ENCODE measurements at regions not wholly inside any gene's neighbourhood (a gene's known extent, or its start where the extent isn't known, plus 50 kb on each side); places are given as distances from the start of the nearest gene placed in this dataset.

GRCh38 chr7:109215341-109215740 is 645.7 kb downstream of the DNAJB9 start:
- 62 to 71% methylated on average over 3 of the region's 3 CpGs for WGBS, 2 donors
- TF ChIP-seq CTCF (IDR thresholded peaks at IDR 0.05; ENCODE audit: control extremely low read depth, extremely low read depth), result no peak
- H3K36me3 ChIP-seq (ENCODE audit: control insufficient read depth in 4 of 4, insufficient read depth in 4 of 4, low read length in 4 of 4), result no peaks in the 10 kb centered on the region
- H3K9me3 ChIP-seq (ENCODE audit: control insufficient read depth in 4 of 4, insufficient read depth in 3 of 4, low read length in 3 of 4), result peaks cover 0 to 6% (median under 1%) of the 10 kb centered on the region in 4 donors
- H3K27ac ChIP-seq (ENCODE audit: low read depth in 1 of 2, low read length in 1 of 2), result no peak overlapping the region
- H3K4me1 ChIP-seq (ENCODE audit: control insufficient read depth in 5 of 5, insufficient read depth in 5 of 5, low read length in 5 of 5), result no peaks in the 10 kb centered on the region
- H3K4me3 ChIP-seq, result no peak overlapping the region
- H3K27me3 ChIP-seq (ENCODE audit: control insufficient read depth in 3 of 3, insufficient read depth in 3 of 3, low read length in 2 of 3), result no peaks in the 10 kb centered on the region
- no peak overlapping the region for H3K9ac ChIP-seq (ENCODE audit: insufficient read depth in 1 of 2, low read length in 2 of 2)
- no peak for DNase-seq
- ATAC-seq (ENCODE audit: insufficient read depth, low FRiP score), result no peak

GRCh38 chr7:109224100-109224499 is 654.4 kb downstream of the DNAJB9 start:
- Histone ChIP-seq H3K4me3 (no peak overlapping the region), H3K4me1 (ENCODE audit: control insufficient read depth in 5 of 5, insufficient read depth in 5 of 5, low read length in 5 of 5) (no peaks in the 10 kb centered on the region), H3K27me3 (ENCODE audit: control insufficient read depth in 3 of 3, insufficient read depth in 3 of 3, low read length in 2 of 3) (no peaks in the 10 kb centered on the region), H3K9me3 (ENCODE audit: control insufficient read depth in 4 of 4, insufficient read depth in 3 of 4, low read length in 3 of 4) (no peaks in the 10 kb centered on the region), H3K9ac (ENCODE audit: insufficient read depth in 1 of 2, low read length in 2 of 2) (no peak overlapping the region), H3K36me3 (ENCODE audit: control insufficient read depth in 4 of 4, insufficient read depth in 4 of 4, low read length in 4 of 4) (no peaks in the 10 kb centered on the region), H3K27ac (ENCODE audit: low read depth in 1 of 2, low read length in 1 of 2) (no peak overlapping the region)
- no peak for DNase-seq
- ATAC-seq (ENCODE audit: insufficient read depth, low FRiP score), result no peak
- 52 to 78% methylated on average over 2 of the region's 2 CpGs for WGBS, 2 donors
- no peak for TF ChIP-seq CTCF (IDR thresholded peaks at IDR 0.05; ENCODE audit: control extremely low read depth, extremely low read depth)

- ATAC-seq (ENCODE audit: insufficient read depth, low FRiP score) (no peak), DNase-seq (no peak)
- TF ChIP-seq CTCF (IDR thresholded peaks at IDR 0.05; ENCODE audit: control extremely low read depth, extremely low read depth), result no peak
- H3K4me1 ChIP-seq (ENCODE audit: control insufficient read depth in 5 of 5, insufficient read depth in 5 of 5, low read length in 5 of 5), result no peaks in the 10 kb centered on the region
- peaks cover 0 to 9% (median 2%) of the 10 kb centered on the region in 4 donors for H3K9me3 ChIP-seq (ENCODE audit: control insufficient read depth in 4 of 4, insufficient read depth in 3 of 4, low read length in 3 of 4)
- no peak overlapping the region for H3K9ac ChIP-seq (ENCODE audit: insufficient read depth in 1 of 2, low read length in 2 of 2)
- no peak overlapping the region for H3K27ac ChIP-seq (ENCODE audit: low read depth in 1 of 2, low read length in 1 of 2)
- no peaks in the 10 kb centered on the region for H3K36me3 ChIP-seq (ENCODE audit: control insufficient read depth in 4 of 4, insufficient read depth in 4 of 4, low read length in 4 of 4)
- WGBS, 2 donors, result 58 to 72% methylated on average over 1 of the region's 1 CpG
- H3K4me3 ChIP-seq, result no peak overlapping the region
- no peaks in the 10 kb centered on the region for H3K27me3 ChIP-seq (ENCODE audit: control insufficient read depth in 3 of 3, insufficient read depth in 3 of 3, low read length in 2 of 3)
These were observed 657.0 kb downstream of the DNAJB9 start for GRCh38 chr7:109226699-109227098.

GRCh38 chr7:109235316-109235715 is 665.6 kb downstream of the DNAJB9 start:
- TF ChIP-seq CTCF (IDR thresholded peaks at IDR 0.05; ENCODE audit: control extremely low read depth, extremely low read depth), result no peak
- H3K36me3 ChIP-seq (ENCODE audit: control insufficient read depth in 4 of 4, insufficient read depth in 4 of 4, low read length in 4 of 4), result no peaks in the 10 kb centered on the region
- peaks cover 0 to 3% (median 1%) of the 10 kb centered on the region in 4 donors for H3K9me3 ChIP-seq (ENCODE audit: control insufficient read depth in 4 of 4, insufficient read depth in 3 of 4, low read length in 3 of 4)
- H3K9ac ChIP-seq (ENCODE audit: insufficient read depth in 1 of 2, low read length in 2 of 2), result no peak overlapping the region
- H3K4me1 ChIP-seq (ENCODE audit: control insufficient read depth in 5 of 5, insufficient read depth in 5 of 5, low read length in 5 of 5), result no peaks in the 10 kb centered on the region
- DNase-seq, result no peak
- no peak for ATAC-seq (ENCODE audit: insufficient read depth, low FRiP score)
- no peak overlapping the region for H3K4me3 ChIP-seq
- H3K27me3 ChIP-seq (ENCODE audit: control insufficient read depth in 3 of 3, insufficient read depth in 3 of 3, low read length in 2 of 3), result no peaks in the 10 kb centered on the region
- no peak overlapping the region for H3K27ac ChIP-seq (ENCODE audit: low read depth in 1 of 2, low read length in 1 of 2)
- 59 to 83% methylated on average over 2 of the region's 2 CpGs for WGBS, 2 donors
